GM12878 (cell line): ENCODE measurements at regions not wholly inside any gene's neighbourhood (a gene's known extent, or its start where the extent isn't known, plus 50 kb on each side); places are given as distances from the start of the nearest gene placed in this dataset.

Experiments
- ATAC-seq: fragments of 200-7000 bp; cut with Tn5 transposase; 3 replicates; pipeline ENCODE4 v1.9.1; 2020; ENCODE audit warnings: mild to moderate bottlenecking, moderate library complexity
- BruUV-seq: library from RNA; stranded (reverse); fragments of 400-500 nt; replicated peaks from 2 replicates; lab custom pipeline; 2021; lab: Mats Ljungman, UMichigan
- CTCF ChIA-PET: fragments of 300-600 bp; sonication (Branson Sonifier 250); formaldehyde crosslinking; extraction: SDS; loops from one replicate; lab custom pipeline; 2021; ENCODE audit warnings: inconsistent platforms; lab: Yijun Ruan, JAX
- POLR2A ChIA-PET: fragments of 350-600 bp; formaldehyde crosslinking; extraction: SDS; loops from one replicate; lab custom pipeline; 2021; ENCODE audit warnings: inconsistent platforms; lab: Charles Lee
- RAD21 ChIA-PET: fragments of 300-600 bp; sonication (Branson Sonifier 250); formaldehyde crosslinking; loops from one replicate; lab custom pipeline; 2023; ENCODE audit warnings: antibody characterized with exemption; ENCODE audit not compliant: unreplicated experiment; lab: Charles Lee
- SMC1A ChIA-PET: fragments of 300-600 bp; sonication (Branson Sonifier 250); formaldehyde crosslinking; loops from one replicate; lab custom pipeline; 2023; ENCODE audit not compliant: unreplicated experiment, uncharacterized antibody; lab: Charles Lee
- DNase-seq: peaks from one replicate; pipeline ENCODE4 v3.0.0-alpha.2; 2011; ENCODE audit warnings: low read depth, low spot score
- FAIRE-seq: peaks from 3 replicates; lab custom pipeline; 2011; peaks lifted over from hg19 to GRCh38; lab: Jason Lieb, UNC
- H2AFZ ChIP-seq: 2 replicates; pipeline ENCODE4 v1.6.0; 2011; ENCODE audit warnings: low read depth, low read length, control low read depth; ENCODE audit not compliant: control insufficient read depth
- H3K27ac ChIP-seq: 2 replicates; pipeline ENCODE4 v1.5.1; 2011; ENCODE audit warnings: control low read depth; ENCODE audit not compliant: control insufficient read depth, insufficient read depth
- H3K27me3 ChIP-seq, 2 experiments: replicated peaks in 1 of 2; 2 replicates each; pipeline versions ENCODE4 v1.6.0 to v1.6.1; 2011; ENCODE audit warnings: low read length in 1 of 2; ENCODE audit not compliant: control insufficient read depth in 2 of 2, insufficient read depth in 2 of 2
- H3K36me3 ChIP-seq, 2 experiments: 2 replicates each; pipeline ENCODE4 v1.5.1; 2011; ENCODE audit warnings: low read length in 1 of 2; ENCODE audit not compliant: control insufficient read depth in 2 of 2, insufficient read depth in 2 of 2
- H3K4me1 ChIP-seq: 2 replicates; pipeline ENCODE4 v1.6.1; 2011; ENCODE audit warnings: mild to moderate bottlenecking, low read length, moderate library complexity, mixed read lengths; ENCODE audit not compliant: control insufficient read depth, insufficient read depth
- H3K4me2 ChIP-seq: 2 replicates; pipeline ENCODE4 v1.6.0; 2011; ENCODE audit warnings: control low read depth; ENCODE audit not compliant: control insufficient read depth, insufficient read depth
- H3K4me3 ChIP-seq: fragments of 200-600 bp; sonication (generic); 2 replicates; pipeline ENCODE4 v1.5.1; 2016
- H3K79me2 ChIP-seq: 2 replicates; pipeline ENCODE4 v1.6.0; 2011; ENCODE audit warnings: low read length; ENCODE audit not compliant: control insufficient read depth, insufficient read depth
- H3K9ac ChIP-seq: 2 replicates; pipeline ENCODE4 v1.8.0; 2011; ENCODE audit warnings: low read length, control low read depth, mixed read lengths; ENCODE audit not compliant: control insufficient read depth, insufficient read depth
- H3K9me3 ChIP-seq: replicated peaks from 3 replicates; pipeline ENCODE4 v1.5.1; 2011; ENCODE audit warnings: mild to moderate bottlenecking, low read length; ENCODE audit not compliant: control insufficient read depth, insufficient read depth
- H4K20me1 ChIP-seq: 2 replicates; pipeline ENCODE4 v1.6.0; 2011; ENCODE audit not compliant: control insufficient read depth, insufficient read depth
- EP300 ChIP-seq, 2 experiments: fragments of 150-350 bp in 1 of 2; IDR thresholded peaks; 2 replicates each; pipeline ENCODE4 v1.6.1; 2011 to 2012; ENCODE audit warnings: low read depth in 2 of 2, low read length in 2 of 2, borderline replicate concordance in 1 of 2, improper control_type of control experiment in 1 of 2, inconsistent platforms in 1 of 2; ENCODE audit not compliant: control insufficient read depth in 1 of 2
- NFYA ChIP-seq: IDR thresholded peaks from 2 replicates; pipeline ENCODE4 v1.6.1; 2011; ENCODE audit warnings: low read depth, mild to moderate bottlenecking, low read length, improper control_type of control experiment, borderline replicate concordance
- TCF12 ChIP-seq: IDR thresholded peaks from 2 replicates; pipeline ENCODE4 v1.6.1; 2011; ENCODE audit warnings: low read depth, mild to moderate bottlenecking, low read length
- ZZZ3 ChIP-seq: IDR thresholded peaks from 2 replicates; pipeline ENCODE4 v1.6.1; 2011; ENCODE audit warnings: low read depth; ENCODE audit not compliant: control insufficient read depth, insufficient read length
- WGBS: methylation state at CpG from one replicate; pipeline ENCODE4 v1.1.6; 2016; ENCODE audit warnings: low lambda C conversion rate; ENCODE audit not compliant: insufficient replicate concordance, insufficient coverage; ENCODE audit errors: missing lambda C conversion rate; 5-methylcytosine and 5-hydroxymethylcytosine counted together
- in situ Hi-C: fragments of 300-500 bp; cut with MboI; formaldehyde crosslinking; loops from 9 replicates; pipeline ENCODE4 v1.14.3; 2018; ENCODE audit warnings: mixed read lengths
- intact Hi-C: fragments of 100-400 bp; cut with micrococcal nuclease; formaldehyde crosslinking; loops from one replicate; pipeline ENCODE4 v1.14.2; 2022; ENCODE audit not compliant: unreplicated experiment
- TF ChIP-seq, protein P1 (sequence below): fragments of 450-650 bp; conservative IDR thresholded peaks from 2 replicates; pipeline ENCODE4 v1.6.1; 2017; ENCODE audit warnings: mild to moderate bottlenecking, moderate library complexity
- TF ChIP-seq, protein P2 (sequence below): IDR thresholded peaks from 2 replicates; pipeline ENCODE4 v1.6.1; 2012; ENCODE audit warnings: low read depth, low read length, improper control_type of control experiment
- TF ChIP-seq, protein P3 (sequence below): fragments of 150-350 bp; IDR thresholded peaks from 2 replicates; pipeline ENCODE4 v1.6.1; 2016; ENCODE audit warnings: low read depth, low read length

DNA sequence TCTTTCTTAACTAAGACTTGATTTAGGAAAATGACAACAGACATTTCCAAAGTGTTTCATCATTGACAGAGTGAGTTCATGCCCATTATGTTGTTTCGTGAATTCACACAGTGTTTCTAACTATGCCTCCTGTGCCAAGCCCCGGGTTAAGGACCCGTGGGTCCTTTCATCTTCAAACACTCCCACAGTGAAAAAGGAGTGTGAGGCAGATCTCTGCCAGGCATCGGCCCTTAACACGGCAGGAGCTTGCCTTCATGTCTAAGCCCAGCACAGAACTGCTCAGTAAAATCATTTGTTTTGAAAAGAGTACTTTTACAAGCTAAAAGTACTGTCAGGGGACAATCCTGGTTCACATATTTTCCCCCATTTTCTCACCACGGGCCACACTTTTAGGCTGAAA, 80.0 kb upstream of the FOXB1 start:
- in situ Hi-C loops: loop anchor here (25.0 kb wide), 1 partner anchor 263 kb away; no protein-coding TSS in a partner anchor
- Histone ChIP-seq H3K4me3 (no peak overlapping the region), H3K9me3 (no peaks in the 10 kb centered on the region)

More for the DNA sequence above, 80.0 kb upstream of the FOXB1 start:
- peaks cover 3% of the 10 kb centered on the region for H3K4me1 ChIP-seq
- DNase-seq (no peak), ATAC-seq (no peak), FAIRE-seq (no peak)
- H3K4me2 ChIP-seq: no peak overlapping the region
- WGBS: 48% methylated on average over 6 of the region's 6 CpGs
- H3K79me2 ChIP-seq: no peaks in the 10 kb centered on the region
- no TSS peak for BruUV-seq
- ChIA-PET POLR2A (no interaction called here), RAD21 (no interaction called here), SMC1A (no interaction called here), CTCF (interaction anchor here (0.7 kb wide), 1 partner anchor 1265 kb away, joined by 4 read pairs; no protein-coding TSS in a partner anchor)
- no peak overlapping the region for H2AFZ ChIP-seq
- TF ChIP-seq, protein P1, sequence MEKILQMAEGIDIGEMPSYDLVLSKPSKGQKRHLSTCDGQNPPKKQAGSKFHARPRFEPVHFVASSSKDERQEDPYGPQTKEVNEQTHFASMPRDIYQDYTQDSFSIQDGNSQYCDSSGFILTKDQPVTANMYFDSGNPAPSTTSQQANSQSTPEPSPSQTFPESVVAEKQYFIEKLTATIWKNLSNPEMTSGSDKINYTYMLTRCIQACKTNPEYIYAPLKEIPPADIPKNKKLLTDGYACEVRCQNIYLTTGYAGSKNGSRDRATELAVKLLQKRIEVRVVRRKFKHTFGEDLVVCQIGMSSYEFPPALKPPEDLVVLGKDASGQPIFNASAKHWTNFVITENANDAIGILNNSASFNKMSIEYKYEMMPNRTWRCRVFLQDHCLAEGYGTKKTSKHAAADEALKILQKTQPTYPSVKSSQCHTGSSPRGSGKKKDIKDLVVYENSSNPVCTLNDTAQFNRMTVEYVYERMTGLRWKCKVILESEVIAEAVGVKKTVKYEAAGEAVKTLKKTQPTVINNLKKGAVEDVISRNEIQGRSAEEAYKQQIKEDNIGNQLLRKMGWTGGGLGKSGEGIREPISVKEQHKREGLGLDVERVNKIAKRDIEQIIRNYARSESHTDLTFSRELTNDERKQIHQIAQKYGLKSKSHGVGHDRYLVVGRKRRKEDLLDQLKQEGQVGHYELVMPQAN: no peak
- TF ChIP-seq NFYA (no peak), ZZZ3 (no peak), EP300 (IDR thresholded peaks at IDR 0.05; ENCODE audit: borderline replicate concordance in 1 of 2, control insufficient read depth in 1 of 2, low read depth in 2 of 2, low read length in 2 of 2) (no peak), TCF12 (no peak)
- TF ChIP-seq, protein P2, sequence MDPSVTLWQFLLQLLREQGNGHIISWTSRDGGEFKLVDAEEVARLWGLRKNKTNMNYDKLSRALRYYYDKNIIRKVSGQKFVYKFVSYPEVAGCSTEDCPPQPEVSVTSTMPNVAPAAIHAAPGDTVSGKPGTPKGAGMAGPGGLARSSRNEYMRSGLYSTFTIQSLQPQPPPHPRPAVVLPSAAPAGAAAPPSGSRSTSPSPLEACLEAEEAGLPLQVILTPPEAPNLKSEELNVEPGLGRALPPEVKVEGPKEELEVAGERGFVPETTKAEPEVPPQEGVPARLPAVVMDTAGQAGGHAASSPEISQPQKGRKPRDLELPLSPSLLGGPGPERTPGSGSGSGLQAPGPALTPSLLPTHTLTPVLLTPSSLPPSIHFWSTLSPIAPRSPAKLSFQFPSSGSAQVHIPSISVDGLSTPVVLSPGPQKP: no peak
- TF ChIP-seq, protein P3, sequence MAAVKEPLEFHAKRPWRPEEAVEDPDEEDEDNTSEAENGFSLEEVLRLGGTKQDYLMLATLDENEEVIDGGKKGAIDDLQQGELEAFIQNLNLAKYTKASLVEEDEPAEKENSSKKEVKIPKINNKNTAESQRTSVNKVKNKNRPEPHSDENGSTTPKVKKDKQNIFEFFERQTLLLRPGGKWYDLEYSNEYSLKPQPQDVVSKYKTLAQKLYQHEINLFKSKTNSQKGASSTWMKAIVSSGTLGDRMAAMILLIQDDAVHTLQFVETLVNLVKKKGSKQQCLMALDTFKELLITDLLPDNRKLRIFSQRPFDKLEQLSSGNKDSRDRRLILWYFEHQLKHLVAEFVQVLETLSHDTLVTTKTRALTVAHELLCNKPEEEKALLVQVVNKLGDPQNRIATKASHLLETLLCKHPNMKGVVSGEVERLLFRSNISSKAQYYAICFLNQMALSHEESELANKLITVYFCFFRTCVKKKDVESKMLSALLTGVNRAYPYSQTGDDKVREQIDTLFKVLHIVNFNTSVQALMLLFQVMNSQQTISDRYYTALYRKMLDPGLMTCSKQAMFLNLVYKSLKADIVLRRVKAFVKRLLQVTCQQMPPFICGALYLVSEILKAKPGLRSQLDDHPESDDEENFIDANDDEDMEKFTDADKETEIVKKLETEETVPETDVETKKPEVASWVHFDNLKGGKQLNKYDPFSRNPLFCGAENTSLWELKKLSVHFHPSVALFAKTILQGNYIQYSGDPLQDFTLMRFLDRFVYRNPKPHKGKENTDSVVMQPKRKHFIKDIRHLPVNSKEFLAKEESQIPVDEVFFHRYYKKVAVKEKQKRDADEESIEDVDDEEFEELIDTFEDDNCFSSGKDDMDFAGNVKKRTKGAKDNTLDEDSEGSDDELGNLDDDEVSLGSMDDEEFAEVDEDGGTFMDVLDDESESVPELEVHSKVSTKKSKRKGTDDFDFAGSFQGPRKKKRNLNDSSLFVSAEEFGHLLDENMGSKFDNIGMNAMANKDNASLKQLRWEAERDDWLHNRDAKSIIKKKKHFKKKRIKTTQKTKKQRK: no peak
- H3K27me3 ChIP-seq: no peaks in the 10 kb centered on the region
- no peak overlapping the region for H3K9ac ChIP-seq
- intact Hi-C loops: no loop called here
- H3K36me3 ChIP-seq: no peaks in the 10 kb centered on the region
- no peak overlapping the region for H3K27ac ChIP-seq
- no peaks in the 10 kb centered on the region for H4K20me1 ChIP-seq
